ENCODE measurements at regions not wholly inside any gene's neighbourhood (a gene's known extent, or its start where the extent isn't known, plus 50 kb on each side); places are given as distances from the start of the nearest gene placed in this dataset.
A peak's percentile ranks its signal among the peaks of the same experiment; 100 is the strongest.

GRCh38 chr6:169991913-169992312, 240.5 kb downstream of the ERMARD start:
- no peak for TF ChIP-seq CTCF (IDR thresholded peaks at IDR 0.05)
- Histone ChIP-seq H3K4me3 (no peak overlapping the region), H3K4me1 (peaks cover 0 to 33% (median 2%) of the 10 kb centered on the region in 12 donors), H3K36me3 (no peaks in the 10 kb centered on the region), H3K27me3 (no peaks in the 10 kb centered on the region), H3K27ac (no peak overlapping the region), H3K9me3 (no peaks in the 10 kb centered on the region)
- intact Hi-C loops (cut with DNase I) = no loop called here
- ATAC-seq (no peak), DNase-seq (peak in 1 of 5 donors; percentile 6)
- 93 to 98% (median 95%) methylated on average over 8 of the region's 8 CpGs for WGBS, 4 donors

DNA sequence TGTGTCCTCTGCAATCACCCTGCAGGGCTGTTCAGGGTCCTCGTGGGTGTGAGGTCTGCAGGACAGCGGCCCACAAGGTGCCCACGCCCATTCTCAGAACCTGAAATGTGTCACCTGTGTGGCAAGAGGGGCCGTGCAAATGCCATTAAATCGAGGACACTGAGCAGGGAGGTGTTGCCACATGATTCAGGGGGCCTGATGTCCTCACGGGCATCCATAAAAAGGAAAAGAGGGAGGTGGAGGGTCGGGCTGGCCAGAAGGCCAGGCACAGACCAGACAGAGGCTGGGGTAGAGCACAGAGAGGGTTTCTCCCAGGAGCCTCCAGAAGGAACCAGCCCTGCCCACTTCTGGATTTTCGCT, 239.6 kb downstream of the ERMARD start:
- Histone ChIP-seq H3K36me3 (no peaks in the 10 kb centered on the region), H3K4me3 (no peak overlapping the region), H3K9me3 (no peaks in the 10 kb centered on the region), H3K4me1 (peaks cover 0 to 32% (median 2%) of the 10 kb centered on the region in 12 donors), H3K27ac (peak overlapping the region in 1 of 12 donors; percentile 70), H3K27me3 (peaks cover 0 to 1% (median 0%) of the 10 kb centered on the region in 9 donors)
- intact Hi-C loops (cut with DNase I) = no loop called here
- no peak for ATAC-seq
- 69 to 84% (median 78%) methylated on average over 8 of the region's 8 CpGs for WGBS, 4 donors
- DNase-seq = peak in 1 of 5 donors; percentile 9
- TF ChIP-seq POLR2A (IDR thresholded peaks at IDR 0.05) = no peak
- no peak for TF ChIP-seq CTCF (IDR thresholded peaks at IDR 0.05)

DNA sequence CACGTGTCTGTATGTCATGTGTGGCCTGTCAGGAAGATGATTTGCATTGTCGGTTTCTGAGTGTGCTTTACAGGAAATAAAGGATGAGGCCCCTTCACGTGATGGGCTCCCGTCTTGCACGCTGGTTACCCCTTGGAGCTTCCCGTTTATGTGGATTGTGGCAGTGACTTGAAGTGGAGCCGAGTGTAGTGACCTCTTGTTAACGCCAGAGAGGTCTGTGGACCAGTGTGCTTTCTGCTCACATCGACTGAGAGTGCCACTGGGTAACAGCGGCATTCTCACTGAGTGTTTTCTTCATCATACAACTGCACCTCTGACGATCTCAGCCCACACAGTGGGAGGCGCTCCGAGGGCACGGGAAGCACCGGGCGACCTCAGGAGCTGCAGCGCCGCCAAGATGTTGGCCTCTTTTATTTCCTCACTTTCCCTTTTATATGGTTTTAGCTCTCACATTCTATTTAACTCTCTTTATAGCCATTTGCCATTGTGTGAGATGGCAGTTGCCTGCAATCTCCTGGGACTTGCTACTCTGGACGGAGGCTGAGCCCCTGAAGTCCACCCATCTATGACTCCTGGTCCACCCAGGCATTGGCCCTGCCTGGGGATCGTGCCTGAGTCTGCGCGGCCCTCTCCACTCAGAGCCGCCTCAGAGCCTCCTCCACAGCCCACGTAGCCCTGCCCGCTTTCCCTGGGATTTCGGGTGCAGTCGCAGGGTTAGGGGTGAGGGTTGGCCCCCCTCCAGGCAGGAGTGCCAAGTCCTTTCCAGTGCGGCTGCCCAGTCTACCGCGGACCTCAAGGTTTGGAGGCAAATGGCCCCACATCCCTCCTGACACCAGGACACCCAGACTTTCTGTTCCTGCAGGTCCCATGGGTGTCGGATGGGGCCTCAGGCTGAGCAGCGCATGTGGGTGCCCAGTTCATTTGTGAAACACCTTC, 238.9 kb downstream of the ERMARD start:
- 69 to 75% (median 72%) methylated on average over 25 to 32 of the region's 32 CpGs for WGBS, 4 donors
- H3K27me3 ChIP-seq = peaks cover 0 to 3% (median 0%) of the 10 kb centered on the region in 9 donors
- peak; percentile 27 to 54 (median 37) for ATAC-seq

More for the DNA sequence above, 238.9 kb downstream of the ERMARD start:
- intact Hi-C loops (cut with DNase I) = no loop called here
- no peaks in the 10 kb centered on the region for H3K9me3 ChIP-seq
- peaks cover 0 to 32% (median 2%) of the 10 kb centered on the region in 12 donors for H3K4me1 ChIP-seq
- H3K36me3 ChIP-seq = no peaks in the 10 kb centered on the region
- H3K27ac ChIP-seq = peak overlapping the region in 1 of 12 donors; percentile 70
- peak in 2 of 5 donors; percentile 28 to 70 for DNase-seq
- TF ChIP-seq CTCF (IDR thresholded peaks at IDR 0.05) (peak in 4 of 12 donors; percentile 6 to 30 (median 20)), POLR2A (IDR thresholded peaks at IDR 0.05) (no peak)
- no peak overlapping the region for H3K4me3 ChIP-seq
